ENCODE measurements at regions not wholly inside any gene's neighbourhood (a gene's known extent, or its start where the extent isn't known, plus 50 kb on each side); places are given as distances from the start of the nearest gene placed in this dataset.

GRCh38 chr6:126723541-126724170 lies 383.7 kb downstream of the CENPW start:
- TF ChIP-seq MYC (IDR thresholded peaks at IDR 0.05; ENCODE audit: insufficient read depth, insufficient read length, insufficient replicate concordance, low read length, severe bottlenecking) (no peak), ZNF384 (IDR thresholded peaks at IDR 0.05; ENCODE audit: borderline replicate concordance, low read depth, low read length) (no peak), E2F4 (IDR thresholded peaks at IDR 0.05; ENCODE audit: low read depth, low read length) (no peak), ESRRA (IDR thresholded peaks at IDR 0.05; ENCODE audit: low read length) (no peak), FOXM1 (IDR thresholded peaks at IDR 0.05; ENCODE audit: low read depth, low read length) (no peak), MTA2 (IDR thresholded peaks at IDR 0.05; ENCODE audit: low read depth) (no peak), HCFC1 (IDR thresholded peaks at IDR 0.05; ENCODE audit: low read length) (no peak), PAX5 (IDR thresholded peaks at IDR 0.05; ENCODE audit: borderline replicate concordance, low read depth, low read length) (no peak), ZNF207 (IDR thresholded peaks at IDR 0.05; ENCODE audit: borderline replicate concordance) (no peak), KLF5 (IDR thresholded peaks at IDR 0.05; ENCODE audit: partially characterized antibody) (no peak), CTCF (IDR thresholded peaks at IDR 0.05 in 2 of 3, conservative IDR thresholded peaks at IDR 0.05 in 1 of 3; ENCODE audit: control insufficient read depth in 2 of 3, extremely low read depth in 1 of 3, insufficient read depth in 1 of 3, low read depth in 3 of 3, low read length in 3 of 3) (no peak), HDAC2 (IDR thresholded peaks at IDR 0.05) (no peak), RB1 (IDR thresholded peaks at IDR 0.05; ENCODE audit: borderline replicate concordance) (no peak), GABPA (IDR thresholded peaks at IDR 0.05; ENCODE audit: low read depth) (no peak)
- TF ChIP-seq, protein P1, sequence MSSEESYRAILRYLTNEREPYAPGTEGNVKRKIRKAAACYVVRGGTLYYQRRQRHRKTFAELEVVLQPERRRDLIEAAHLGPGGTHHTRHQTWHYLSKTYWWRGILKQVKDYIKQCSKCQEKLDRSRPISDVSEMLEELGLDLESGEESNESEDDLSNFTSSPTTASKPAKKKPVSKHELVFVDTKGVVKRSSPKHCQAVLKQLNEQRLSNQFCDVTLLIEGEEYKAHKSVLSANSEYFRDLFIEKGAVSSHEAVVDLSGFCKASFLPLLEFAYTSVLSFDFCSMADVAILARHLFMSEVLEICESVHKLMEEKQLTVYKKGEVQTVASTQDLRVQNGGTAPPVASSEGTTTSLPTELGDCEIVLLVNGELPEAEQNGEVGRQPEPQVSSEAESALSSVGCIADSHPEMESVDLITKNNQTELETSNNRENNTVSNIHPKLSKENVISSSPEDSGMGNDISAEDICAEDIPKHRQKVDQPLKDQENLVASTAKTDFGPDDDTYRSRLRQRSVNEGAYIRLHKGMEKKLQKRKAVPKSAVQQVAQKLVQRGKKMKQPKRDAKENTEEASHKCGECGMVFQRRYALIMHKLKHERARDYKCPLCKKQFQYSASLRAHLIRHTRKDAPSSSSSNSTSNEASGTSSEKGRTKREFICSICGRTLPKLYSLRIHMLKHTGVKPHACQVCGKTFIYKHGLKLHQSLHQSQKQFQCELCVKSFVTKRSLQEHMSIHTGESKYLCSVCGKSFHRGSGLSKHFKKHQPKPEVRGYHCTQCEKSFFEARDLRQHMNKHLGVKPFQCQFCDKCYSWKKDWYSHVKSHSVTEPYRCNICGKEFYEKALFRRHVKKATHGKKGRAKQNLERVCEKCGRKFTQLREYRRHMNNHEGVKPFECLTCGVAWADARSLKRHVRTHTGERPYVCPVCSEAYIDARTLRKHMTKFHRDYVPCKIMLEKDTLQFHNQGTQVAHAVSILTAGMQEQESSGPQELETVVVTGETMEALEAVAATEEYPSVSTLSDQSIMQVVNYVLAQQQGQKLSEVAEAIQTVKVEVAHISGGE (CRISPR knock-in tag; IDR thresholded peaks at IDR 0.05) = no peak
- in situ Hi-C loops (cut with MboI) = no loop called here
- H3K27me3 ChIP-seq (replicated peaks in 1 of 2; ENCODE audit: control insufficient read depth in 2 of 2, insufficient read depth in 2 of 2, low read length in 1 of 2) = no peaks in the 10 kb centered on the region
- ChIA-PET CTCF (no interaction called here), SMC1A (ENCODE audit: uncharacterized antibody, unreplicated experiment) (no interaction called here), RAD21 (ENCODE audit: unreplicated experiment) (no interaction called here), POLR2A (no interaction called here)
- no peak overlapping the region for H3K27ac ChIP-seq (ENCODE audit: control insufficient read depth, insufficient read depth)
- no peak overlapping the region for H3K4me3 ChIP-seq
- H4K20me1 ChIP-seq (ENCODE audit: control insufficient read depth, insufficient read depth) = no peaks in the 10 kb centered on the region
- H3K9ac ChIP-seq (ENCODE audit: control insufficient read depth, insufficient read depth, low read length) = no peak overlapping the region
- intact Hi-C loops (cut with micrococcal nuclease; ENCODE audit: unreplicated experiment) = no loop called here
- FAIRE-seq = no peak
- H3K36me3 ChIP-seq (ENCODE audit: control insufficient read depth in 2 of 2, insufficient read depth in 2 of 2, low read length in 1 of 2) = no peaks in the 10 kb centered on the region
- DNase-seq (ENCODE audit: low read depth, low spot score) = no peak
- no peak overlapping the region for H3K4me2 ChIP-seq (ENCODE audit: control insufficient read depth, insufficient read depth)
- WGBS (ENCODE audit: insufficient coverage, insufficient replicate concordance, low lambda C conversion rate, missing lambda C conversion rate) = 87% methylated on average over 10 of the region's 10 CpGs
- BruUV-seq (replicated peaks) = no TSS peak
- no peak overlapping the region for H2AFZ ChIP-seq (ENCODE audit: control insufficient read depth, low read depth, low read length)
- peaks cover 6% of the 10 kb centered on the region for H3K4me1 ChIP-seq (ENCODE audit: control insufficient read depth, insufficient read depth, low read length)
- H3K9me3 ChIP-seq (replicated peaks; ENCODE audit: control insufficient read depth, insufficient read depth, low read length) = no peaks in the 10 kb centered on the region
- no peaks in the 10 kb centered on the region for H3K79me2 ChIP-seq (ENCODE audit: control insufficient read depth, insufficient read depth, low read length)
- ATAC-seq = no peak

Data from GM12878 (cell line).